ENCODE measurements at regions not wholly inside any gene's neighbourhood (a gene's known extent, or its start where the extent isn't known, plus 50 kb on each side); places are given as distances from the start of the nearest gene placed in this dataset.
"Not testable (repeated sequence)": the region's sequence is repeated elsewhere in the genome, so short reads cannot be mapped to it uniquely, and the experiment has no call there.

- no peak for DNase-seq
Observed at GRCh38 chr4:169934794-169935429, 91.3 kb downstream of the MFAP3L start.

GRCh38 chr4:169933531-169933930 is 92.7 kb downstream of the MFAP3L start:
- DNase-seq, result no peak

GRCh38 chr4:169931964-169932363 is 94.2 kb downstream of the MFAP3L start:
- DNase-seq, result no peak

GRCh38 chr4:169930755-169931154 is 95.4 kb downstream of the MFAP3L start:
- DNase-seq, result not testable (repeated sequence)

GRCh38 chr4:169927280-169927679 is 98.9 kb downstream of the MFAP3L start:
- no peak for DNase-seq

- no peak for DNase-seq
Observed at GRCh38 chr4:169925678-169926077, 100.5 kb downstream of the MFAP3L start.

GRCh38 chr4:169922632-169923276 is 103.4 kb downstream of the MFAP3L start:
- no peak for DNase-seq

GRCh38 chr4:169921732-169922131 is 104.5 kb downstream of the MFAP3L start:
- DNase-seq, result no peak

- DNase-seq, result no peak
Observed at GRCh38 chr4:169921237-169921636, 105.0 kb downstream of the MFAP3L start.

GRCh38 chr4:169919194-169920124 is 106.7 kb downstream of the MFAP3L start:
- DNase-seq, result not testable (repeated sequence)

GRCh38 chr4:169915545-169915944 is 110.7 kb downstream of the MFAP3L start:
- DNase-seq, result no peak

GRCh38 chr4:169914866-169915265 is 111.3 kb downstream of the MFAP3L start:
- no peak for DNase-seq

GRCh38 chr4:169912996-169913395 is 113.2 kb downstream of the MFAP3L start:
- DNase-seq, result no peak

GRCh38 chr4:169909897-169910296 is 116.3 kb downstream of the MFAP3L start:
- DNase-seq, result no peak

GRCh38 chr4:169909479-169909878 is 116.7 kb downstream of the MFAP3L start:
- DNase-seq, result no peak

GRCh38 chr4:169907705-169908104 is 118.5 kb downstream of the MFAP3L start:
- DNase-seq, result no peak

- no peak for DNase-seq
Observed at GRCh38 chr4:169906821-169907220, 119.4 kb downstream of the MFAP3L start.

- no peak for DNase-seq
Observed at GRCh38 chr4:169906104-169906503, 120.1 kb downstream of the MFAP3L start.

GRCh38 chr4:169902658-169903345 is 123.4 kb downstream of the MFAP3L start:
- DNase-seq, result no peak

- no peak for DNase-seq
Observed at GRCh38 chr4:169900241-169900845, 125.9 kb downstream of the MFAP3L start.

GRCh38 chr4:169899295-169899694 is 126.9 kb downstream of the MFAP3L start:
- no peak for DNase-seq

GRCh38 chr4:169898095-169898494 is 128.1 kb downstream of the MFAP3L start:
- DNase-seq, result no peak

- DNase-seq, result not testable (repeated sequence)
Observed at GRCh38 chr4:169894767-169895166, 131.4 kb downstream of the MFAP3L start.
